ENCODE measurements at regions not wholly inside any gene's neighbourhood (a gene's known extent, or its start where the extent isn't known, plus 50 kb on each side); places are given as distances from the start of the nearest gene placed in this dataset.

- TF ChIP-seq, protein P1, sequence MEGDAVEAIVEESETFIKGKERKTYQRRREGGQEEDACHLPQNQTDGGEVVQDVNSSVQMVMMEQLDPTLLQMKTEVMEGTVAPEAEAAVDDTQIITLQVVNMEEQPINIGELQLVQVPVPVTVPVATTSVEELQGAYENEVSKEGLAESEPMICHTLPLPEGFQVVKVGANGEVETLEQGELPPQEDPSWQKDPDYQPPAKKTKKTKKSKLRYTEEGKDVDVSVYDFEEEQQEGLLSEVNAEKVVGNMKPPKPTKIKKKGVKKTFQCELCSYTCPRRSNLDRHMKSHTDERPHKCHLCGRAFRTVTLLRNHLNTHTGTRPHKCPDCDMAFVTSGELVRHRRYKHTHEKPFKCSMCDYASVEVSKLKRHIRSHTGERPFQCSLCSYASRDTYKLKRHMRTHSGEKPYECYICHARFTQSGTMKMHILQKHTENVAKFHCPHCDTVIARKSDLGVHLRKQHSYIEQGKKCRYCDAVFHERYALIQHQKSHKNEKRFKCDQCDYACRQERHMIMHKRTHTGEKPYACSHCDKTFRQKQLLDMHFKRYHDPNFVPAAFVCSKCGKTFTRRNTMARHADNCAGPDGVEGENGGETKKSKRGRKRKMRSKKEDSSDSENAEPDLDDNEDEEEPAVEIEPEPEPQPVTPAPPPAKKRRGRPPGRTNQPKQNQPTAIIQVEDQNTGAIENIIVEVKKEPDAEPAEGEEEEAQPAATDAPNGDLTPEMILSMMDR (IDR thresholded peaks at IDR 0.05; ENCODE audit: extremely low read depth in 1 of 2, insufficient read depth in 1 of 2, low read depth in 1 of 2, low read length in 2 of 2): no peak
- TF ChIP-seq MAX (IDR thresholded peaks at IDR 0.05; ENCODE audit: insufficient read depth, insufficient read length): no peak
- no peak for TF ChIP-seq POLR2A (IDR thresholded peaks at IDR 0.05; ENCODE audit: low read depth, low read length)
- TF ChIP-seq EZH2 (IDR thresholded peaks at IDR 0.05; ENCODE audit: borderline replicate concordance, low read depth, low read length, severe bottlenecking): no peak
These were observed 624.6 kb downstream of the AACS start for GRCh38 chr12:125689576-125690410.

Data from endothelial cell of umbilical vein (primary cell).